SKM-1 treated with dmso at 0.1 percent for 144 hours (cell line): ENCODE measurements at regions not wholly inside any gene's neighbourhood (a gene's known extent, or its start where the extent isn't known, plus 50 kb on each side); places are given as distances from the start of the nearest gene placed in this dataset.

Experiments
- DNase-seq: peaks from one replicate; lab custom pipeline; 2025; ENCODE audit not compliant: unreplicated experiment; lab: John Stamatoyannopoulos, UW

GRCh38 chr12:107973950-107974349 lies 155.1 kb upstream of the WSCD2 start:
- no peak for DNase-seq

GRCh38 chr12:107976331-107976730 lies 152.8 kb upstream of the WSCD2 start:
- no peak for DNase-seq

- no peak for DNase-seq
Measured at GRCh38 chr12:107978201-107978600, 150.9 kb upstream of the WSCD2 start.

- no peak for DNase-seq
Measured at GRCh38 chr12:107978641-107979040, 150.4 kb upstream of the WSCD2 start.

GRCh38 chr12:107983756-107984472 lies 145.2 kb upstream of the WSCD2 start:
- no peak for DNase-seq

- DNase-seq, result no peak
Measured at GRCh38 chr12:107984973-107985372, 144.1 kb upstream of the WSCD2 start.

- DNase-seq, result no peak
Measured at GRCh38 chr12:107986183-107986582, 142.9 kb upstream of the WSCD2 start.

- DNase-seq, result no peak
Measured at GRCh38 chr12:107990325-107990724, 138.8 kb upstream of the WSCD2 start.

GRCh38 chr12:107992029-107992428 lies 137.1 kb upstream of the WSCD2 start:
- no peak for DNase-seq

GRCh38 chr12:107992870-107993451 lies 136.1 kb upstream of the WSCD2 start:
- peak; percentile 3 for DNase-seq

- DNase-seq, result no peak
Measured at GRCh38 chr12:107998863-107999262, 130.2 kb upstream of the WSCD2 start.

- no peak for DNase-seq
Measured at GRCh38 chr12:108000111-108000510, 129.0 kb upstream of the WSCD2 start.

- DNase-seq, result no peak
Measured at GRCh38 chr12:108004319-108004718, 124.8 kb upstream of the WSCD2 start.

GRCh38 chr12:108008163-108008905 lies 120.8 kb upstream of the WSCD2 start:
- no peak for DNase-seq

GRCh38 chr12:108009442-108010070 lies 119.5 kb upstream of the WSCD2 start:
- DNase-seq, result no peak

GRCh38 chr12:108016022-108016564 lies 113.0 kb upstream of the WSCD2 start:
- DNase-seq, result no peak

GRCh38 chr12:108017472-108018057 lies 111.5 kb upstream of the WSCD2 start:
- no peak for DNase-seq

- no peak for DNase-seq
Measured at GRCh38 chr12:108019862-108020261, 109.2 kb upstream of the WSCD2 start.

- no peak for DNase-seq
Measured at GRCh38 chr12:108021141-108021540, 107.9 kb upstream of the WSCD2 start.

- DNase-seq, result no peak
Measured at GRCh38 chr12:108021949-108022522, 107.1 kb upstream of the WSCD2 start.
